Gastrocnemius medialis (tissue), 4 donors: ENCODE measurements at regions not wholly inside any gene's neighbourhood (a gene's known extent, or its start where the extent isn't known, plus 50 kb on each side); places are given as distances from the start of the nearest gene placed in this dataset.

ENCODE experiments used
- ATAC-seq, 2 donors: fragments of 150-250 bp; one replicate each; pipeline ENCODE4 v1.9.1; 2016
- DNase-seq, 2 donors: peaks; one replicate each; pipeline ENCODE4 v3.0.0-alpha.2; 2019
- H3K27ac ChIP-seq, 4 donors: fragments of 200-600 bp; sonication (generic); 1 replicate in 1 of 4; 2 replicates in 3 of 4; pipeline ENCODE4 v1.5.1; 2016 to 2018; ENCODE audit warnings: mild to moderate bottlenecking in 2 of 4, moderate library complexity in 1 of 4
- H3K27me3 ChIP-seq, 3 donors: fragments of 200-600 bp; sonication (generic) in 2 of 3; 1 replicate in 1 of 3; 2 replicates in 2 of 3; pipeline versions ENCODE4 v1.5.1 to v1.6.0; 2016 to 2019; ENCODE audit warnings: mild to moderate bottlenecking in 1 of 3, moderate library complexity in 1 of 3
- H3K36me3 ChIP-seq, 2 donors: fragments of 200-600 bp; sonication (generic) in 1 of 2; one replicate each; pipeline ENCODE4 v1.5.1; 2017 to 2018
- H3K4me1 ChIP-seq, 2 donors: fragments of 200-600 bp; sonication (generic) in 1 of 2; one replicate each; pipeline ENCODE4 v1.5.1; 2016 to 2017; ENCODE audit warnings: mild to moderate bottlenecking in 2 of 2
- H3K4me3 ChIP-seq, 4 donors: fragments of 200-600 bp; sonication (generic) in 3 of 4; 1 replicate in 1 of 4; 2 replicates in 3 of 4; pipeline ENCODE4 v1.5.1; 2016 to 2019; ENCODE audit warnings: mild to moderate bottlenecking in 2 of 4
- H3K9me3 ChIP-seq, 3 donors: fragments of 200-600 bp; sonication (generic) in 2 of 3; 1 replicate in 1 of 3; 2 replicates in 2 of 3; pipeline ENCODE4 v1.5.1; 2016 to 2019
- POLR2A ChIP-seq, 2 donors: fragments of 450-650 bp; IDR thresholded peaks; one replicate each; pipeline ENCODE4 v1.6.1; 2017; ENCODE audit warnings: antibody characterized with exemption in 2 of 2, mild to moderate bottlenecking in 2 of 2, moderate library complexity in 2 of 2
- in situ Hi-C, 4 donors: fragments of 200-750 bp; cut with MboI; loops; one replicate each; pipeline versions ENCODE4 v1.15.0 to v1.8.0; 2017; ENCODE audit warnings: low sequenced_read_pairs in 4 of 4
- intact Hi-C: fragments of 100-400 bp; cut with DNase I; formaldehyde crosslinking; loops from one replicate; pipeline ENCODE4 v1.15.1; 2023; ENCODE audit warnings: low total_unique reads
- TF ChIP-seq, protein P1 (sequence below), 5 experiments: fragments of 450-650 bp in 3 of 5; fragments of 200-600 bp in 2 of 5; sonication (generic) in 2 of 5; IDR thresholded peaks in 4 of 5; conservative IDR thresholded peaks in 1 of 5; 1 replicate in 4 of 5; 2 replicates in 1 of 5; pipeline ENCODE4 v1.5.1; 2016 to 2019; ENCODE audit warnings: antibody characterized with exemption in 5 of 5, mild to moderate bottlenecking in 3 of 5, moderate library complexity in 3 of 5

DNA sequence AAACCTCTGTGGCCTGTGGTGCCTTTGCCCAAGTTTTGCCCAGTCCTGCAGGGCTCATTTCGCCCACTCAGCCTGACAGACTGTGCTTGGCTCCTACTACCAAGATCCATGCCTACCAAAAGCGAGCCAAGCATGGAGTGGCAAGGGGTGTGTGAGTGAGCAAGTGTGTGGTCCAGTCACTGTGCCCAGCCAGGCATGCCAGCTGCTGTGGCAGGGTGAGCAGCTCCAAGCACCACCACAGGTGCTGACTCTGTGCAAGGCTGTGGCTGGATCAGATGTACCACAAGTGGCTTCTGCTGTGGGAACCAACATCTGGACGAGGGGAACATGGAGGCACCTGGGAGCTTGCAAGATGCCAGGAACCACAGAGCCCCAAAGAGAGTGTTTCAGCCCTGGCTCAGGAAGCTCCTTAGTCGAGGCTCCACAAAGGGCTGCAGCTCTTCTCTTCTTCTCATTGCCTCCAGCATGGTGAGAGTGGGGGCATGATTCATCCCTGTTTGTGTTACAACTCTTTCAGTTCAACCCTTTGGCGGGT is 1564.2 kb upstream of the MIR17HG start:
- intact Hi-C loops = no loop called here
- no peaks in the 10 kb centered on the region for H3K9me3 ChIP-seq
- no peaks in the 10 kb centered on the region for H3K4me1 ChIP-seq
- no peak overlapping the region for H3K4me3 ChIP-seq
- TF ChIP-seq POLR2A (IDR thresholded peaks at IDR 0.05) = no peak
- TF ChIP-seq, protein P1, sequence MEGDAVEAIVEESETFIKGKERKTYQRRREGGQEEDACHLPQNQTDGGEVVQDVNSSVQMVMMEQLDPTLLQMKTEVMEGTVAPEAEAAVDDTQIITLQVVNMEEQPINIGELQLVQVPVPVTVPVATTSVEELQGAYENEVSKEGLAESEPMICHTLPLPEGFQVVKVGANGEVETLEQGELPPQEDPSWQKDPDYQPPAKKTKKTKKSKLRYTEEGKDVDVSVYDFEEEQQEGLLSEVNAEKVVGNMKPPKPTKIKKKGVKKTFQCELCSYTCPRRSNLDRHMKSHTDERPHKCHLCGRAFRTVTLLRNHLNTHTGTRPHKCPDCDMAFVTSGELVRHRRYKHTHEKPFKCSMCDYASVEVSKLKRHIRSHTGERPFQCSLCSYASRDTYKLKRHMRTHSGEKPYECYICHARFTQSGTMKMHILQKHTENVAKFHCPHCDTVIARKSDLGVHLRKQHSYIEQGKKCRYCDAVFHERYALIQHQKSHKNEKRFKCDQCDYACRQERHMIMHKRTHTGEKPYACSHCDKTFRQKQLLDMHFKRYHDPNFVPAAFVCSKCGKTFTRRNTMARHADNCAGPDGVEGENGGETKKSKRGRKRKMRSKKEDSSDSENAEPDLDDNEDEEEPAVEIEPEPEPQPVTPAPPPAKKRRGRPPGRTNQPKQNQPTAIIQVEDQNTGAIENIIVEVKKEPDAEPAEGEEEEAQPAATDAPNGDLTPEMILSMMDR (IDR thresholded peaks at IDR 0.05 in 4 of 5, conservative IDR thresholded peaks at IDR 0.05 in 1 of 5) = no peak
- ATAC-seq = no peak
- DNase-seq = no peak
- in situ Hi-C loops = no loop called here
- no peaks in the 10 kb centered on the region for H3K36me3 ChIP-seq
- no peaks in the 10 kb centered on the region for H3K27me3 ChIP-seq
- H3K27ac ChIP-seq = no peak overlapping the region

DNA sequence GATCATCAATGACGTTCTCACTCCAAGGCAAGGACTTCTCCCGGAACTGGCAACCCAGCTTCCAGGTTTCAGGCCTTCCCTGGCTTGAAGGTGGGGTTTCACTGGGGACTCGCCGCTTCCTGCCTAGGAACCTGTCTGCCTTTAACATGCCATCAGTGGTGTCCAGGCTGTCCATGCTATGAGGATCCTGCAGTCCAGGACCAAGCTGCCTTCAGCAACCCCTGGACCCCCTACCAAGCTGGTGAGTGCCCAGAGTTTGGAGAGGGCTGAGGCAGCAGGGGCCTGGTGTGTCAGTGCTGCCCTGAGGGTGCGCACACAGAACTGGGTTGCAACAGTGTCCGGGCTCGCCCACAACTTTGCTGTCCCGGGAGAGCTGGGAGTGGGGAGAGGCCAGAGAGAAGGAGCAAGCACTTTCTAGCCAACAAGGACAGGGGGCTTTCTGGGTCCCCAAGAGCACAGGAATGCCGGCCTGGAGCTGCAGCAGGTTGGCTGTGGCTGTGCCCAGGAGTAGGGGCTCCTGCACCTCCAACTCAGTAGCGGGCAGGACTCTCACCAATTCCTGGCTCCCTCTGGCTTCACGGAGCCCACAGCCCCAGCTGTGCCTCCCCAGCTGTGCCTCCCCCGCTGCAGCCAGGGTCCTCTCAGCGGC is 1563.2 kb upstream of the MIR17HG start:
- Histone ChIP-seq H3K9me3 (no peaks in the 10 kb centered on the region), H3K27me3 (no peaks in the 10 kb centered on the region), H3K4me3 (no peak overlapping the region), H3K4me1 (no peaks in the 10 kb centered on the region), H3K27ac (no peak overlapping the region), H3K36me3 (no peaks in the 10 kb centered on the region)
- no peak for ATAC-seq
- intact Hi-C loops (no loop called here), in situ Hi-C loops (no loop called here)
- TF ChIP-seq, protein P1 (IDR thresholded peaks at IDR 0.05 in 4 of 5, conservative IDR thresholded peaks at IDR 0.05 in 1 of 5) = no peak
- TF ChIP-seq POLR2A (IDR thresholded peaks at IDR 0.05) = no peak
- DNase-seq = no peak

DNA sequence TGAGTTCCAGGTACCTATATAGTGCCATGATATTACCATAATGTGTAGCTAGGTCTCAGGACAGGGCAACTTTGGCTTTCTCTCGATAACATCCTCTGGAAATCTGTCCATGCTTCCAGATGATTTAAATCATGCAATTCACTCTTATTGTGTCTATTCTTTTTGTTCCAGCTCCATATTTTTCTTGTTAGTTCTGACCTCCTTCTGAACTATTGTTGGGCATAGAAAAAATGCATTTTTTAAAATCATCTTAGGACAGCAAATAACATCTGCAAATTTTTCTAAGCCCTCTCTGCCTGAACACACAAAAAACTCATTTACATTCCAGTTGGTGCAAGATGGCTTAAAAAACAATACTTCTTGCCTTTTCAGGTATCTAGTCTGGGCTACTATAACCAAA is 1561.0 kb upstream of the MIR17HG start:
- intact Hi-C loops (no loop called here), in situ Hi-C loops (no loop called here)
- no peaks in the 10 kb centered on the region for H3K36me3 ChIP-seq
- no peaks in the 10 kb centered on the region for H3K9me3 ChIP-seq
- H3K4me1 ChIP-seq = no peaks in the 10 kb centered on the region
- H3K4me3 ChIP-seq = no peak overlapping the region
- no peak for DNase-seq
- H3K27me3 ChIP-seq = no peaks in the 10 kb centered on the region
- ATAC-seq = no peak
- TF ChIP-seq, protein P1 (IDR thresholded peaks at IDR 0.05 in 4 of 5, conservative IDR thresholded peaks at IDR 0.05 in 1 of 5) = no peak
- no peak for TF ChIP-seq POLR2A (IDR thresholded peaks at IDR 0.05)
- H3K27ac ChIP-seq = no peak overlapping the region

DNA sequence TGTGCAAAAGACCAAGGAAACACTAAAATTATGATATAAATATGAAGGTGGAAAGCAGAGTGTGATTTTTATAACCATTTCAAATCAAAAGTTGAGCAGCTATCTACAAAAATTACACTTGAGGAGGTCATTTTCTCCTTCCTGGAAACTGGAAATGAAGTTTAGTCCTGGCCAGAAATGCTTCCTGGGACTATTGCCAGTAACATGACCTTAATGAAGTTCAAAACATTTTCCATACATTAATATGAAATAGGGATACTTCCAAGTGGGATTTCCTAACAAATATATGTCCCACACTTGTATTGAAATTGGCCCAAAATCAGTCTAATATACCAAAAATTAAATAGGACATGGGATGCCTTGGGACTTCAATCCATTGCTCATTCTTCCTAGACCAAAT is 1556.8 kb upstream of the MIR17HG start:
- intact Hi-C loops = no loop called here
- DNase-seq = no peak
- Histone ChIP-seq H3K27ac (no peak overlapping the region), H3K9me3 (no peaks in the 10 kb centered on the region), H3K36me3 (no peaks in the 10 kb centered on the region), H3K27me3 (no peaks in the 10 kb centered on the region), H3K4me3 (no peak overlapping the region), H3K4me1 (no peaks in the 10 kb centered on the region)
- in situ Hi-C loops = no loop called here
- TF ChIP-seq POLR2A (IDR thresholded peaks at IDR 0.05) = no peak
- TF ChIP-seq, protein P1 (IDR thresholded peaks at IDR 0.05 in 4 of 5, conservative IDR thresholded peaks at IDR 0.05 in 1 of 5) = no peak
- ATAC-seq = no peak
